Astrocyte of the cerebellum (primary cell): ENCODE measurements at regions not wholly inside any gene's neighbourhood (a gene's known extent, or its start where the extent isn't known, plus 50 kb on each side); places are given as distances from the start of the nearest gene placed in this dataset.

ENCODE experiments used
- DNase-seq: peaks from one replicate; pipeline ENCODE4 v3.0.0-alpha.2; 2011; ENCODE audit warnings: low read depth
- H3K4me3 ChIP-seq: 2 replicates; pipeline ENCODE4 v1.5.1; 2011; ENCODE audit warnings: mild to moderate bottlenecking, low read depth, low read length, moderate library complexity
- CTCF ChIP-seq: IDR thresholded peaks from 2 replicates; pipeline ENCODE4 v1.5.1; 2012; ENCODE audit warnings: low read length, low read depth, moderate library complexity, mild to moderate bottlenecking; ENCODE audit errors: missing control alignments
- in situ Hi-C: cut with HindIII; loops from 2 replicates; pipeline ENCODE4 v1.10.0; 2017; ENCODE audit warnings: low sequenced_read_pairs

GRCh38 chr11:101202614-101203013 is 73.0 kb upstream of the PGR start:
- DNase-seq: no peak
- no peak for TF ChIP-seq CTCF
- H3K4me3 ChIP-seq: no peak overlapping the region
- in situ Hi-C loops: no loop called here

GRCh38 chr11:101199416-101199815 is 69.8 kb upstream of the PGR start:
- TF ChIP-seq CTCF: no peak
- in situ Hi-C loops: no loop called here
- DNase-seq: no peak
- no peak overlapping the region for H3K4me3 ChIP-seq

- DNase-seq: no peak
- TF ChIP-seq CTCF: no peak
- in situ Hi-C loops: no loop called here
- no peak overlapping the region for H3K4me3 ChIP-seq
Measured at GRCh38 chr11:101195294-101195693, 65.7 kb upstream of the PGR start.

- no peak for DNase-seq
- no peak for TF ChIP-seq CTCF
- in situ Hi-C loops: no loop called here
- H3K4me3 ChIP-seq: no peak overlapping the region
Measured at GRCh38 chr11:101188801-101189200, 59.2 kb upstream of the PGR start.

GRCh38 chr11:101188173-101188572 is 58.6 kb upstream of the PGR start:
- H3K4me3 ChIP-seq: no peak overlapping the region
- no peak for DNase-seq
- in situ Hi-C loops: no loop called here
- no peak for TF ChIP-seq CTCF

GRCh38 chr11:101187748-101188147 is 58.1 kb upstream of the PGR start:
- TF ChIP-seq CTCF: no peak

GRCh38 chr11:101185985-101186384 is 56.4 kb upstream of the PGR start:
- TF ChIP-seq CTCF: no peak
- in situ Hi-C loops: no loop called here
- H3K4me3 ChIP-seq: no peak overlapping the region
- no peak for DNase-seq

More at GRCh38 chr11:101187748-101188147, 58.1 kb upstream of the PGR start:
- in situ Hi-C loops: no loop called here
- H3K4me3 ChIP-seq: no peak overlapping the region
- no peak for DNase-seq
